ENCODE measurements at regions not wholly inside any gene's neighbourhood (a gene's known extent, or its start where the extent isn't known, plus 50 kb on each side); places are given as distances from the start of the nearest gene placed in this dataset.

GRCh38 chr7:82690929-82691328 lies 247.4 kb upstream of the CACNA2D1 start:
- Histone ChIP-seq H3K79me2 (ENCODE audit: control insufficient read depth, insufficient read depth, low read length) (no peaks in the 10 kb centered on the region), H3K9me1 (replicated peaks; ENCODE audit: control insufficient read depth, extremely low read depth, insufficient read depth, low read length) (no peaks in the 10 kb centered on the region), H4K20me1 (replicated peaks; ENCODE audit: control insufficient read depth, extremely low read depth, insufficient read depth, low read length) (no peaks in the 10 kb centered on the region), H3K4me2 (ENCODE audit: insufficient read depth, low read length) (no peak overlapping the region), H2AFZ (ENCODE audit: low read depth, low read length) (no peak overlapping the region), H3K9ac (replicated peaks; ENCODE audit: extremely low read depth, insufficient read depth, low read length) (no peak overlapping the region), H3K4me3 (replicated peaks in 1 of 3; ENCODE audit: insufficient read depth in 1 of 3, low read depth in 1 of 3, low read length in 3 of 3) (no peak overlapping the region), H3K36me3 (ENCODE audit: control insufficient read depth in 2 of 2, extremely low read depth in 1 of 2, insufficient read depth in 2 of 2, low read length in 2 of 2) (no peaks in the 10 kb centered on the region), H3K4me1 (ENCODE audit: control insufficient read depth, extremely low read depth, insufficient read depth, low read length) (no peaks in the 10 kb centered on the region), H3K27me3 (ENCODE audit: control insufficient read depth in 2 of 2, insufficient read depth in 2 of 2, low read length in 2 of 2) (no peaks in the 10 kb centered on the region), H3K9me3 (replicated peaks; ENCODE audit: control insufficient read depth, insufficient read depth, low read length) (no peaks in the 10 kb centered on the region), H3K27ac (ENCODE audit: insufficient read depth, low read depth, low read length) (no peak overlapping the region)
- TF ChIP-seq GATA2 (IDR thresholded peaks at IDR 0.05; ENCODE audit: insufficient read depth, insufficient read length, low read depth, low read length) = no peak
- no peak for TF ChIP-seq EZH2 (IDR thresholded peaks at IDR 0.05; ENCODE audit: borderline replicate concordance, low read depth, low read length, severe bottlenecking)
- no peak for TF ChIP-seq JUN (IDR thresholded peaks at IDR 0.05; ENCODE audit: borderline replicate concordance, insufficient read depth, insufficient read length, low read depth)
- TF ChIP-seq POLR2A (IDR thresholded peaks at IDR 0.05; ENCODE audit: low read depth, low read length) = no peak
- TF ChIP-seq MYC (IDR thresholded peaks at IDR 0.05; ENCODE audit: low read depth, low read length) = no peak
- no peak for TF ChIP-seq FOS (IDR thresholded peaks at IDR 0.05; ENCODE audit: borderline replicate concordance, insufficient read depth, low read length)
- no peak for TF ChIP-seq MAX (IDR thresholded peaks at IDR 0.05; ENCODE audit: insufficient read depth, insufficient read length)
- TF ChIP-seq POLR2AphosphoS5 (IDR thresholded peaks at IDR 0.05; ENCODE audit: insufficient read depth, low read depth, low read length) = no peak
- DNase-seq (ENCODE audit: low read depth, low spot score) (no peak), FAIRE-seq (no peak)
- POLR2A ChIA-PET = no interaction called here
- CTCF ChIA-PET = interaction anchor here (1.9 kb wide), 1 partner anchor 21 kb away, joined by 5 read pairs; no protein-coding TSS in a partner anchor
- no TSS peak for BruUV-seq (replicated peaks)
- intact Hi-C loops (cut with micrococcal nuclease) = no loop called here
- dilution Hi-C loops (cut with MboI; ENCODE audit: extremely low pct_ligation_motif_present, low sequenced_read_pairs) = no loop called here

GRCh38 chr7:82685214-82685613 lies 241.6 kb upstream of the CACNA2D1 start:
- ChIA-PET POLR2A (no interaction called here), CTCF (no interaction called here)
- FAIRE-seq (no peak), DNase-seq (ENCODE audit: low read depth, low spot score) (no peak)
- H3K36me3 ChIP-seq (ENCODE audit: control insufficient read depth in 2 of 2, extremely low read depth in 1 of 2, insufficient read depth in 2 of 2, low read length in 2 of 2) = no peaks in the 10 kb centered on the region
- no peaks in the 10 kb centered on the region for H3K4me1 ChIP-seq (ENCODE audit: control insufficient read depth, extremely low read depth, insufficient read depth, low read length)
- no peaks in the 10 kb centered on the region for H3K79me2 ChIP-seq (ENCODE audit: control insufficient read depth, insufficient read depth, low read length)
- no peaks in the 10 kb centered on the region for H3K9me1 ChIP-seq (replicated peaks; ENCODE audit: control insufficient read depth, extremely low read depth, insufficient read depth, low read length)
- dilution Hi-C loops (cut with MboI; ENCODE audit: extremely low pct_ligation_motif_present, low sequenced_read_pairs) = no loop called here
- H4K20me1 ChIP-seq (replicated peaks; ENCODE audit: control insufficient read depth, extremely low read depth, insufficient read depth, low read length) = no peaks in the 10 kb centered on the region
- H3K4me3 ChIP-seq (replicated peaks in 1 of 3; ENCODE audit: insufficient read depth in 1 of 3, low read depth in 1 of 3, low read length in 3 of 3) = no peak overlapping the region
- no TSS peak for BruUV-seq (replicated peaks)
- no peak for TF ChIP-seq CTCF (IDR thresholded peaks at IDR 0.05; ENCODE audit: extremely low read depth in 1 of 2, insufficient read depth in 1 of 2, low read depth in 1 of 2, low read length in 2 of 2)
- TF ChIP-seq EZH2 (IDR thresholded peaks at IDR 0.05; ENCODE audit: borderline replicate concordance, low read depth, low read length, severe bottlenecking) = no peak
- TF ChIP-seq MAX (IDR thresholded peaks at IDR 0.05; ENCODE audit: insufficient read depth, insufficient read length) = no peak
- TF ChIP-seq MYC (IDR thresholded peaks at IDR 0.05; ENCODE audit: low read depth, low read length) = no peak
- no peak overlapping the region for H2AFZ ChIP-seq (ENCODE audit: low read depth, low read length)
- no peaks in the 10 kb centered on the region for H3K9me3 ChIP-seq (replicated peaks; ENCODE audit: control insufficient read depth, insufficient read depth, low read length)
- no peak overlapping the region for H3K4me2 ChIP-seq (ENCODE audit: insufficient read depth, low read length)
- no peaks in the 10 kb centered on the region for H3K27me3 ChIP-seq (ENCODE audit: control insufficient read depth in 2 of 2, insufficient read depth in 2 of 2, low read length in 2 of 2)
- no peak overlapping the region for H3K9ac ChIP-seq (replicated peaks; ENCODE audit: extremely low read depth, insufficient read depth, low read length)
- H3K27ac ChIP-seq (ENCODE audit: insufficient read depth, low read depth, low read length) = no peak overlapping the region
- intact Hi-C loops (cut with micrococcal nuclease) = no loop called here
